ENCODE measurements at regions not wholly inside any gene's neighbourhood (a gene's known extent, or its start where the extent isn't known, plus 50 kb on each side); places are given as distances from the start of the nearest gene placed in this dataset.

DNA sequence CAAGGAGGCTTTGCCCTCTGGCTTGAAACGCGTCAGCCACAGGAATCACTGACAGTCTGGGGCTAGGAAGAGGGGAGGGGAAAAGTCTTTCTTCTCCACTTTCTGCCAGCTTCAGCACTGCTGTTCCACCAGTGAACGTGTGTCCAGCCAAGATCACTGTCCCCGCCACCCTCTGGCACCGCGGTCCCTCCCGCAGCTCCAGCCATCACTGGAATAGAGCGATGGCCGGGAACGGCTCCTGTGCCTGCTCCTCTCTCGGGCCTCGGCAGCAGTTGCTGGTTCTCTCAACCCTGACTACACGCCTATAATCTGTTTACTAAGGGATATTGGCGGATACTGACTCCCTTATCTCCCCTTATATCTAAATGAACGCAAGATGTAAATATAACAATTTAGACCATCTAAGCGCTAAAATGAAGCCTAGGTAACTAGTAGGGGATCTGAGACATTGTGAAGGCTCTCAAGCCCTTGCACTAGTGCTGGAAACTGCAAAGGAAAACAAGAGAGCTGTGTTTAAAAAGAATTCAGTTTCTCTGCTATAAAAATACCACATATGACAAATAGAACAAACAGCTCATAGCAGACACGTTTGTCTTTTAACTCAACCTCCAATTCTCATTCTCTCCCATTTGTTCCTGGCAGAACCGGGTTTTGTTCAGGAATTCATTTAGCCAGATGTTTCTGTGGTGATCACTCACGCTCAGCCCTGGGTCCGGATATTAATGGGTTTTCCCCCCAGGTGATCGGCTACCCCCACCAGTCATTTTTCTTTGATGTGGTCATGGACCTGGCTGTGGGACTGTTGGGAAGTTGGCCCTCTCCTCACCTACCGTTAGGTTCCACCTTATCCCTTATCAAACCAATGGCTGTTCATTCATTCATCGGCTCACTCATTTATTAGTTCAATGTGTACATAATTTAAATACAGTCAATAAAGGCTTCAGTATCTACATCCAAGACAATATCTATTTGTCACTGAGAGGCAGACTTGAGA is 149.8 kb downstream of the MED10 start:
- Histone ChIP-seq H3K27me3 (ENCODE audit: control insufficient read depth, insufficient read depth, low read length) (no peaks in the 10 kb centered on the region), H3K36me3 (ENCODE audit: control insufficient read depth, low read depth, low read length) (no peaks in the 10 kb centered on the region), H3K27ac (ENCODE audit: low read length) (no peak overlapping the region), H3K4me1 (ENCODE audit: control insufficient read depth, low read depth, low read length) (no peaks in the 10 kb centered on the region), H3K4me3 (ENCODE audit: low read length) (no peak overlapping the region), H3K9me3 (ENCODE audit: control insufficient read depth, low read depth, low read length) (no peaks in the 10 kb centered on the region), H3K9ac (ENCODE audit: low read length) (no peak overlapping the region)

DNA sequence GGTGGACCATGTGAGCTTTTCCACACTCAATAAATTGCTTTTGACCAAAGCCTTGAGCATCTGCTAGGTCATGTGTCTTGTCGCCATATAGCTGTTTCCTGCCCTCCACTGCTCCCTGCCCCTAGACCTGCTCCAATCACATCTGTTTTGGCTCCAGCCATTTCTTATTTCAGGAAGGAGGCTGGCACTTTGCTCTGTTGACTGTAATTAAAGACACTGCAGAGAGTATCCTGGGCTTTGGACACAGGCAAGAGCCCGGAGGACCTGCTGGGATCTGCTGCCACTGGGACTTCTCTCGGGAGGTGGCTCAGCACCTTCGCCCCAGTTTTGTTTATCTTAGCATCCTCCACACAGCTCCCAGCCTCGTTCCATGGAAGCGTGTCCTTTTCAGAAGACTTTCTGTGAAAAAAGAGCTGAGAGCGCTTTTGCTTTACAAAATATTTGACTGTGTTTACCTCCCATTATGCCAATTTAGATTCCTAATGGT is 153.2 kb downstream of the MED10 start:
- H3K4me3 ChIP-seq (ENCODE audit: low read length) = no peak overlapping the region
- H3K9me3 ChIP-seq (ENCODE audit: control insufficient read depth, low read depth, low read length) = no peaks in the 10 kb centered on the region
- H3K36me3 ChIP-seq (ENCODE audit: control insufficient read depth, low read depth, low read length) = no peaks in the 10 kb centered on the region
- H3K27me3 ChIP-seq (ENCODE audit: control insufficient read depth, insufficient read depth, low read length) = no peaks in the 10 kb centered on the region
- H3K9ac ChIP-seq (ENCODE audit: low read length) = no peak overlapping the region
- no peak overlapping the region for H3K27ac ChIP-seq (ENCODE audit: low read length)
- no peaks in the 10 kb centered on the region for H3K4me1 ChIP-seq (ENCODE audit: control insufficient read depth, low read depth, low read length)

DNA sequence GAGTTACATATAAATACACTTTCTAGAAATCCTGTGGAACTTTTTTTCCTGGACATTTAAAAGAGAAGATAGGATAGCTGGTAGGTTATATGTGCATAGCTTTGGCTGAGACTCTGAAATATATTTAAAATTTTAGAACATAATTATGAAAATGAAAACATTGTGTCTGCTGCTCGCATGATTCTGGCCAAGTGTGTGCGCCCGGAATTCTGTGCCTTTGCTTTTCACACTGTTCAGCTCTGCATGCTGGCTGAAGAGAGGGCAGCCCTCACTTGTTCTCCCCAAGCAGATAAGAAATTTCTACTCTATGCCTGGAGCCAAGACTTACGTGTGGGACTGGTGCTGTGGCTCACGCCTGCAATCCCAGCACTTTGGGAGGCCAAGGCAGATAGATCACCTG is 153.9 kb downstream of the MED10 start:
- Histone ChIP-seq H3K4me1 (ENCODE audit: control insufficient read depth, low read depth, low read length) (no peaks in the 10 kb centered on the region), H3K4me3 (ENCODE audit: low read length) (no peak overlapping the region), H3K27me3 (ENCODE audit: control insufficient read depth, insufficient read depth, low read length) (no peaks in the 10 kb centered on the region), H3K36me3 (ENCODE audit: control insufficient read depth, low read depth, low read length) (no peaks in the 10 kb centered on the region), H3K9ac (ENCODE audit: low read length) (no peak overlapping the region), H3K27ac (ENCODE audit: low read length) (no peak overlapping the region), H3K9me3 (ENCODE audit: control insufficient read depth, low read depth, low read length) (no peaks in the 10 kb centered on the region)

DNA sequence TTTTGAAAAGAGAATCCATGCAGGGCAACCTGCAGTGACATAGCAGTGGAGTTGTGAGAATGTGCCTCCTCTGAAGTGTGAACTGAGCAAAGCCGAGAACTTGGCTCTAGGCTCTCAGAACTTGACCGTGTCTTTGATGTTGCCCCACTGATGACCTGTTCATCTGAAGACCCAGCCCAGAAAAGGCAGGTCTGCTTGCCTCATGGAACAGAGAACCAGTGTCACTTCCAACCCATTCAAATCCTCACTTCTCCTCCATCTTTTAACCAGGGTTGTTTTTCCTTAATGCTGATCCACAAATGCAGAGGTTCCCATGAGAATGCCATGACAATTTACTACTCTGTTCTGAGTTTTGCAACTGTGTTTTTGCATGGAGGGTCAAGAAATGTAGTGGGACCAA is 155.4 kb downstream of the MED10 start:
- H3K4me3 ChIP-seq (ENCODE audit: low read length) = no peak overlapping the region
- H3K9ac ChIP-seq (ENCODE audit: low read length) = no peak overlapping the region
- no peak overlapping the region for H3K27ac ChIP-seq (ENCODE audit: low read length)
- H3K9me3 ChIP-seq (ENCODE audit: control insufficient read depth, low read depth, low read length) = no peaks in the 10 kb centered on the region
- H3K36me3 ChIP-seq (ENCODE audit: control insufficient read depth, low read depth, low read length) = no peaks in the 10 kb centered on the region
- no peaks in the 10 kb centered on the region for H3K4me1 ChIP-seq (ENCODE audit: control insufficient read depth, low read depth, low read length)
- H3K27me3 ChIP-seq (ENCODE audit: control insufficient read depth, insufficient read depth, low read length) = no peaks in the 10 kb centered on the region

DNA sequence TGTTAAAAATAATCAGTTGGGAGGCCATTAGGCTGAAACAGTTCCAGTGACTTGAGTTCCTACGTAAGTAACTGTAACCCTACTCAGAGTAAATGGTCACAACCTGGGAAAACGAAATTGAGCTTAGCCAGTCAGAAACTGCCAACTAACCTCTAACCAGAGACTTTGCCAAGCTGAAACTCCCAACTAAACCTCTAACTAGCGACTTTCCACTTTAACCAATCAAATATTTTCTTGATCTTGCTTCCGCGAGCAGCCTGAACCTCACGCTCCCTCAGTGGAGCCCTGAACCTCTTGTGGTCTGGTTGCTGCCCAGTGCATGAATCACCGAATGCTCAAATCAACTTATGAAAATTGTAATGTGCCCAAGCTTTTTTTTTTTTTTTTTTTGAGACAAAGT is 156.2 kb downstream of the MED10 start:
- Histone ChIP-seq H3K9me3 (ENCODE audit: control insufficient read depth, low read depth, low read length) (no peaks in the 10 kb centered on the region), H3K27ac (ENCODE audit: low read length) (no peak overlapping the region), H3K4me1 (ENCODE audit: control insufficient read depth, low read depth, low read length) (no peaks in the 10 kb centered on the region), H3K27me3 (ENCODE audit: control insufficient read depth, insufficient read depth, low read length) (no peaks in the 10 kb centered on the region), H3K9ac (ENCODE audit: low read length) (no peak overlapping the region), H3K36me3 (ENCODE audit: control insufficient read depth, low read depth, low read length) (no peaks in the 10 kb centered on the region), H3K4me3 (ENCODE audit: low read length) (no peak overlapping the region)

DNA sequence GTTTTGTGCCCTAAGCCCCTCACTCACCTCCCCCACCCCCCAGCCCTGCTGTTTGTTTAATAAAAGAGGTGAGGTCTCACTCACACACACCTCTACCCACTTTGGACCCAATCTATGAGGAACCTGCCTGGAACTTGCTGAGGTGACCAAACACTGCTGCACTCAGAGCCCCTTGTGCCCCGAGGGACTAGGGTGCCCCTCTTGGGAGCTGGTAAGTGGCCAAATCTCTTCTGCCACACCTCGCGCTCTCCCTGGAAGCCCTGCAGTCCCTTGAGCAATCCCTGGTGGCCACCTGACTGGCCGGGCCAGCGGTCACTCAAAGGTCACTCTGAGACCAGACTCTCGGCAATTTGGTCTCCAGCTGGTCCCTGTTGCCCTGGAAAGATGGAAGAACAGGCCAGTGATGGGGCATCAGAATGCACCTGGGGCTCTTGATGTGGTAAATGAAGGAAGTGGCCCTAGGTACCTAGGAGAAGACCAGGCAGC is 157.2 kb downstream of the MED10 start:
- Histone ChIP-seq H3K4me1 (ENCODE audit: control insufficient read depth, low read depth, low read length) (no peaks in the 10 kb centered on the region), H3K27me3 (ENCODE audit: control insufficient read depth, insufficient read depth, low read length) (no peaks in the 10 kb centered on the region), H3K4me3 (ENCODE audit: low read length) (no peak overlapping the region), H3K9me3 (ENCODE audit: control insufficient read depth, low read depth, low read length) (no peaks in the 10 kb centered on the region), H3K27ac (ENCODE audit: low read length) (no peak overlapping the region), H3K9ac (ENCODE audit: low read length) (no peak overlapping the region), H3K36me3 (ENCODE audit: control insufficient read depth, low read depth, low read length) (no peaks in the 10 kb centered on the region)

DNA sequence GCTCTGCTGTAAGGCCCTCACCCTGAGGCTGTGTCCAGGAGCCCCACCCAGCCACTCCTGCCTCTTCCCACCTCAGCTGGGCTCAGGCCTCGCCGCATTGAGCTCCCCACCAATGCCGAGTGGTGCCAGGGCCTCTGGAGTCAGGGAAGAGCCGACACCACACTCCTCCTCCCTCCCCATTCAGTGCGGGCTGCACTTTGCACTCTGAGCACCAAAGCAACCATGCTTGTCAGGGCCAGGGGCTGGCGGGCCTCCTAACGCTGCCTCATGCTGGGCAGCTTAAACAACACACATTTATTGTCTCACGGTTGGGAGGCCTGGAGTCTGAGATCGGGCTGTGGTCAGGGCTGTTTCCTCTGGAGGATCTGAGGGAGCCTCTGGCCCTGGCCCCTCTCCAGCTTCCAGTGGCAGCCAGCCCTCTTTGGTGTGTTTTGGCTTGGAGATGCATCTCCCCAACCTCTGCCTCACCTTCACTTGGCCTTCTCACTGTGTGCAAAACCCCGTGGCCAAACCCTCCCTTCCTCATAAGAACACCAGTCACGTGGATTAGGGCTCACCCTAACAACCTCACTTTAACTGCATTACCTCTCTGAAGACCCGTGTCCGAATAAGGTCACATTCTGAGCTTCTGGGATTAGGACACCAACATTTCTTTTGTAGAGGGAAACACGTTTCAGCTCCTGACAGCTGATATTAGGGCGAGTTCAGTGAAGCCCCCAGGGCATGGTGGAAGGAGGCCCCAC is 157.8 kb downstream of the MED10 start:
- Histone ChIP-seq H3K36me3 (ENCODE audit: control insufficient read depth, low read depth, low read length) (no peaks in the 10 kb centered on the region), H3K4me1 (ENCODE audit: control insufficient read depth, low read depth, low read length) (no peaks in the 10 kb centered on the region), H3K9ac (ENCODE audit: low read length) (no peak overlapping the region), H3K27ac (ENCODE audit: low read length) (no peak overlapping the region), H3K27me3 (ENCODE audit: control insufficient read depth, insufficient read depth, low read length) (no peaks in the 10 kb centered on the region), H3K9me3 (ENCODE audit: control insufficient read depth, low read depth, low read length) (no peaks in the 10 kb centered on the region), H3K4me3 (ENCODE audit: low read length) (no peak overlapping the region)

DNA sequence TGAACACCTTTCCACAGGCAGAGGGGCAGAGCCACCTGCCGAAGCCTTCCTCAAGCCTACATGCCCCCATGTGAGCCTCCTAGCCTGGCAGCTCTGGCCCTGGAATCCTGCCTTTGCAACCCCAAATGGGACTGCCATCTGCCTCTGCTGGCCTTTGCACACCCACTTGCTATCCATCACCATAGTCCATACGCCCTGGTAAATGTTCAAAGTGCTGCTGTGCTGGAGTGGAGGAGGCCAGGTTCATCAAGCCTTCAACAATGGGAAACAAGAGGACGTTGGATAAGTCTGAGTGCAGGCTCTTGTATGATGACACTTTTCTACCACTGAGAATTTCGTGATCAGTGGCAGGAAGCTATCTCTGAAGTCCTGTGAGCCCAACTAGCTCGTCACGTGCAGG is 159.8 kb downstream of the MED10 start:
- Histone ChIP-seq H3K36me3 (ENCODE audit: control insufficient read depth, low read depth, low read length) (no peaks in the 10 kb centered on the region), H3K27ac (ENCODE audit: low read length) (no peak overlapping the region), H3K9me3 (ENCODE audit: control insufficient read depth, low read depth, low read length) (no peaks in the 10 kb centered on the region), H3K4me3 (ENCODE audit: low read length) (no peak overlapping the region), H3K27me3 (ENCODE audit: control insufficient read depth, insufficient read depth, low read length) (no peaks in the 10 kb centered on the region), H3K4me1 (ENCODE audit: control insufficient read depth, low read depth, low read length) (no peaks in the 10 kb centered on the region), H3K9ac (ENCODE audit: low read length) (no peak overlapping the region)

DNA sequence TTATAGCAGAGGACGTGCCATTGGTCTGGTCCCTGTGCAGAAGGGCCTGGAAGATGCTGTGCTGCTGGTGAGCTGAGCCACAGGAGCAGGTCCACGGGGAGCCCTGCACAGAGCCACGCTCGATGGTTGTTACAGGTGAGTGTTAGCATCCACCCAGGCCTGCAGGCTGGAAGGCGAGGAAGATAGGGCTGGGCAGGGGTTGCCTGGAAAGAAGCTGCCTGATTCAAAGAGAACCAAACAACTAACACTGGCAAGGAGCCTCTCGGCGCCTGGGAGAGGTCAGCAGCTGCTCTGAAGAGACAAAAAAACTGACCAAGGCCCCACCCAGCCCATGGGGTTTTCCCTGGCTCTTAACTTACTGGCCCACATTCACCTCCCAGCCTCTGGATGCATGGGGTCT is 160.2 kb downstream of the MED10 start:
- H3K4me3 ChIP-seq (ENCODE audit: low read length) = no peak overlapping the region
- no peaks in the 10 kb centered on the region for H3K9me3 ChIP-seq (ENCODE audit: control insufficient read depth, low read depth, low read length)
- no peaks in the 10 kb centered on the region for H3K36me3 ChIP-seq (ENCODE audit: control insufficient read depth, low read depth, low read length)
- no peak overlapping the region for H3K27ac ChIP-seq (ENCODE audit: low read length)
- H3K9ac ChIP-seq (ENCODE audit: low read length) = no peak overlapping the region
- no peaks in the 10 kb centered on the region for H3K4me1 ChIP-seq (ENCODE audit: control insufficient read depth, low read depth, low read length)
- no peaks in the 10 kb centered on the region for H3K27me3 ChIP-seq (ENCODE audit: control insufficient read depth, insufficient read depth, low read length)

DNA sequence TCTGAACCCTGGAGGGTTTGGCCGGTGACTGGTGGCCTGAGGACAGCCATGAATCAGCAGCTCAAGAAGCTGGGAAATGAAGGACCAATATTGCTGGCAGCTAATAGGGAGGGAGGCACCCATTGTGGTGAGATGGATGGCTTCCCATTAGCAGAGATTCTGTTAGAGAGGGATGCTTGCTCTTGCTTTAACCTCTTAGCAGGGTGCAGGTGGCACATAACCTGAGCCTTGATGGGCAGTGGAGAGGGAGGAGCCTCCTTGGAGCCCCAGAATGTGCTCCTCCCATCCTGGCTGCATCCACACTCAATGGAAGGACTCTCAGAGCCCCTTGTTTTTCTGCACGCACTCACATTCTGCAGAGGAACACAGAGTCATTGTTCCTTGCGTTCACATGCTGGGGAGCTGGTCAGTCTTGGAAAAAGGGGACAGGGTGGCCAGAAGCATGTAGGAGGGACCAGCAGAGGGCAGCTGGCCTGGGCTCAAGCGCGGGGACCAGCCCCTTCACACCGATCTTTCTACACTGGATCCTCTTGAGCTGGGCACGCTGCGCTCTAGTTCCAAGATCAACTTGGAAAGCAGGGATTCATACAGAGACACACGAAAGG is 161.8 kb downstream of the MED10 start:
- Histone ChIP-seq H3K4me3 (ENCODE audit: low read length) (no peak overlapping the region), H3K9ac (ENCODE audit: low read length) (no peak overlapping the region), H3K27ac (ENCODE audit: low read length) (no peak overlapping the region), H3K9me3 (ENCODE audit: control insufficient read depth, low read depth, low read length) (no peaks in the 10 kb centered on the region), H3K36me3 (ENCODE audit: control insufficient read depth, low read depth, low read length) (no peaks in the 10 kb centered on the region), H3K4me1 (ENCODE audit: control insufficient read depth, low read depth, low read length) (no peaks in the 10 kb centered on the region), H3K27me3 (ENCODE audit: control insufficient read depth, insufficient read depth, low read length) (no peaks in the 10 kb centered on the region)

DNA sequence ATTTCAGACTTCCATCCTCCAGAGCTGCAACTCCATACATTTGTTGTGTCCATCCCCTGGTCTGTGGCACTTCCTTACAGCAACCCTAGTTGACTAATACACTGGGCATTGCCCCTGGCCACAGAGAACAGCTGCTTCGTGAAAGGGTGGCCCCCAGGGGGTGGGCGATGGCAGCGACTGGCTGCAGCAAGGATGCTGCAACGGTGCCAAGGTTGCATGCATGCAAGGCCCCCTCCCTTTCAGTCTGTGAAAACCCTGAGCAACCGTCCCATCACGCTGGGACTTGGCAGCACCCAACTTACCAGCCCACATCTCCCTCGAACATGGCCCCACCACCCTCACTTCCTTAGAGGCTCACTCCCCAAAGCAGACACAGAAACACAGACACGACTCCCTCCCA is 162.5 kb downstream of the MED10 start:
- Histone ChIP-seq H3K27me3 (ENCODE audit: control insufficient read depth, insufficient read depth, low read length) (no peaks in the 10 kb centered on the region), H3K9me3 (ENCODE audit: control insufficient read depth, low read depth, low read length) (no peaks in the 10 kb centered on the region), H3K27ac (ENCODE audit: low read length) (no peak overlapping the region), H3K4me3 (ENCODE audit: low read length) (no peak overlapping the region), H3K9ac (ENCODE audit: low read length) (no peak overlapping the region), H3K36me3 (ENCODE audit: control insufficient read depth, low read depth, low read length) (no peaks in the 10 kb centered on the region), H3K4me1 (ENCODE audit: control insufficient read depth, low read depth, low read length) (no peaks in the 10 kb centered on the region)
